ENCODE measurements at regions not wholly inside any gene's neighbourhood (a gene's known extent, or its start where the extent isn't known, plus 50 kb on each side); places are given as distances from the start of the nearest gene placed in this dataset.

- TF ChIP-seq MXI1 (conservative IDR thresholded peaks at IDR 0.05; ENCODE audit: poor library complexity, severe bottlenecking) (no peak), EZH2 (IDR thresholded peaks at IDR 0.05; ENCODE audit: borderline replicate concordance, insufficient read depth, low read length, poor library complexity, severe bottlenecking) (no peak), TAF1 (IDR thresholded peaks at IDR 0.05; ENCODE audit: low read depth) (no peak), POLR2AphosphoS5 (IDR thresholded peaks at IDR 0.05) (no peak), CTCF (IDR thresholded peaks at IDR 0.05; ENCODE audit: poor library complexity, severe bottlenecking) (no peak), SMC3 (conservative IDR thresholded peaks at IDR 0.05; ENCODE audit: poor library complexity) (no peak), EP300 (conservative IDR thresholded peaks at IDR 0.05; ENCODE audit: poor library complexity, severe bottlenecking) (no peak), RAD21 (conservative IDR thresholded peaks at IDR 0.05) (no peak), REST (IDR thresholded peaks at IDR 0.05; ENCODE audit: borderline replicate concordance) (no peak)
- no peak overlapping the region for H3K9ac ChIP-seq (ENCODE audit: low read length)
- H3K4me2 ChIP-seq (ENCODE audit: low read length): no peak overlapping the region
- H3F3A ChIP-seq (ENCODE audit: insufficient read depth, low read length, poor library complexity, severe bottlenecking): no peaks in the 10 kb centered on the region
- H3K9me2 ChIP-seq (ENCODE audit: insufficient read depth, low read length): no peaks in the 10 kb centered on the region
- H3K36me3 ChIP-seq (ENCODE audit: insufficient read depth, low read length): no peaks in the 10 kb centered on the region
- no peaks in the 10 kb centered on the region for H3K27me3 ChIP-seq (ENCODE audit: insufficient read depth, low read depth, low read length)
- H3K9me3 ChIP-seq (ENCODE audit: low read length): no peaks in the 10 kb centered on the region
- no peaks in the 10 kb centered on the region for H4K20me1 ChIP-seq (ENCODE audit: insufficient read depth)
- no peak overlapping the region for H3K27ac ChIP-seq (ENCODE audit: low read length)
- no peak overlapping the region for H3K4me3 ChIP-seq (ENCODE audit: low read length)
- no peak overlapping the region for H2AFZ ChIP-seq (ENCODE audit: low read depth, low read length)
- H3K79me2 ChIP-seq (replicated peaks; ENCODE audit: insufficient read depth, low read length): no peaks in the 10 kb centered on the region
These were observed 619.5 kb downstream of the BCL11A start for GRCh38 chr2:59933948-59934347.

GRCh38 chr2:59932341-59932740, 621.1 kb downstream of the BCL11A start:
- Histone ChIP-seq H3K79me2 (replicated peaks; ENCODE audit: insufficient read depth, low read length) (no peaks in the 10 kb centered on the region), H3K4me2 (ENCODE audit: low read length) (no peak overlapping the region), H3K9me3 (ENCODE audit: low read length) (no peaks in the 10 kb centered on the region), H3K9me2 (ENCODE audit: insufficient read depth, low read length) (no peaks in the 10 kb centered on the region), H3F3A (ENCODE audit: insufficient read depth, low read length, poor library complexity, severe bottlenecking) (no peaks in the 10 kb centered on the region), H3K9ac (ENCODE audit: low read length) (no peak overlapping the region), H4K20me1 (ENCODE audit: insufficient read depth) (no peaks in the 10 kb centered on the region), H3K27ac (ENCODE audit: low read length) (no peak overlapping the region), H3K4me3 (ENCODE audit: low read length) (no peak overlapping the region), H3K27me3 (ENCODE audit: insufficient read depth, low read depth, low read length) (no peaks in the 10 kb centered on the region), H2AFZ (ENCODE audit: low read depth, low read length) (no peak overlapping the region), H3K36me3 (ENCODE audit: insufficient read depth, low read length) (no peaks in the 10 kb centered on the region)
- TF ChIP-seq REST (IDR thresholded peaks at IDR 0.05; ENCODE audit: borderline replicate concordance): no peak
- TF ChIP-seq RAD21 (conservative IDR thresholded peaks at IDR 0.05): peak; percentile 10
- TF ChIP-seq MXI1 (conservative IDR thresholded peaks at IDR 0.05; ENCODE audit: poor library complexity, severe bottlenecking): no peak
- TF ChIP-seq EP300 (conservative IDR thresholded peaks at IDR 0.05; ENCODE audit: poor library complexity, severe bottlenecking): no peak
- TF ChIP-seq CTCF (IDR thresholded peaks at IDR 0.05; ENCODE audit: poor library complexity, severe bottlenecking): no peak
